Neural cell (in vitro differentiated cells): ENCODE measurements at regions not wholly inside any gene's neighbourhood (a gene's known extent, or its start where the extent isn't known, plus 50 kb on each side); places are given as distances from the start of the nearest gene placed in this dataset.

Source experiments
- H2AFZ ChIP-seq: fragments of 200-600, 300-800 bp; sonication (generic), shearing (Covaris generic); 2 replicates; pipeline ENCODE4 v1.6.0; 2014; ENCODE audit warnings: low read depth, mild to moderate bottlenecking, antibody characterized with exemption, low read length, moderate library complexity
- H3F3A ChIP-seq: fragments of 200-600 bp; shearing (Covaris generic); 2 replicates; pipeline ENCODE4 v1.6.1; 2016; ENCODE audit warnings: mild to moderate bottlenecking, moderate library complexity, mixed read lengths, antibody characterized with exemption, low read length; ENCODE audit not compliant: insufficient read depth, poor library complexity, severe bottlenecking
- H3K27ac ChIP-seq: fragments of 200-600, 300-800 bp; sonication (generic), shearing (Covaris generic); 2 replicates; pipeline ENCODE4 v1.5.1; 2014; ENCODE audit warnings: mild to moderate bottlenecking, low read length, moderate library complexity
- H3K27me3 ChIP-seq: fragments of 300-800, 200-600 bp; sonication (generic), shearing (Covaris generic); 2 replicates; pipeline ENCODE4 v1.6.0; 2014; ENCODE audit warnings: mild to moderate bottlenecking, low read depth, low read length, moderate library complexity; ENCODE audit not compliant: insufficient read depth
- H3K36me3 ChIP-seq: fragments of 300-800, 200-600 bp; sonication (generic), shearing (Covaris generic); 2 replicates; pipeline ENCODE4 v1.5.1; 2014; ENCODE audit warnings: mild to moderate bottlenecking, antibody characterized with exemption, low read length, moderate library complexity; ENCODE audit not compliant: insufficient read depth
- H3K4me2 ChIP-seq: fragments of 300-800, 200-600 bp; sonication (generic), shearing (Covaris generic); 2 replicates; pipeline ENCODE4 v1.6.0; 2014; ENCODE audit warnings: mild to moderate bottlenecking, low read length
- H3K4me3 ChIP-seq: fragments of 300-800, 200-600 bp; sonication (generic), shearing (Covaris generic); 2 replicates; pipeline ENCODE4 v1.5.1; 2014; ENCODE audit warnings: mild to moderate bottlenecking, low read length, moderate library complexity
- H3K79me2 ChIP-seq: fragments of 200-600 bp; shearing (Covaris generic); replicated peaks from 2 replicates; pipeline ENCODE4 v1.6.0; 2014; ENCODE audit warnings: mild to moderate bottlenecking, low read length, moderate library complexity; ENCODE audit not compliant: insufficient read depth
- H3K9ac ChIP-seq: fragments of 300-800, 200-600 bp; sonication (generic), shearing (Covaris generic); 2 replicates; pipeline ENCODE4 v1.6.1; 2016; ENCODE audit warnings: mild to moderate bottlenecking, low read length, mixed read lengths
- H3K9me2 ChIP-seq: fragments of 200-600 bp; shearing (Covaris generic); 2 replicates; pipeline ENCODE4 v1.6.1; 2016; ENCODE audit warnings: mild to moderate bottlenecking, low read length, mixed read lengths; ENCODE audit not compliant: insufficient read depth
- H3K9me3 ChIP-seq: fragments of 200-600, 300-800 bp; sonication (generic), shearing (Covaris generic); 2 replicates; pipeline ENCODE4 v1.6.1; 2016; ENCODE audit warnings: mild to moderate bottlenecking, mixed run types, low read length, moderate library complexity, mixed read lengths
- H4K20me1 ChIP-seq: fragments of 200-600 bp; shearing (Covaris generic); 2 replicates; pipeline ENCODE4 v1.6.1; 2016; ENCODE audit warnings: mild to moderate bottlenecking, mixed run types; ENCODE audit not compliant: insufficient read depth
- CTCF ChIP-seq: fragments of 450-650 bp; IDR thresholded peaks from 2 replicates; pipeline ENCODE4 v1.5.1; 2014; ENCODE audit warnings: antibody characterized with exemption, mild to moderate bottlenecking, moderate library complexity; ENCODE audit not compliant: poor library complexity, severe bottlenecking
- EP300 ChIP-seq: fragments of 450-650 bp; conservative IDR thresholded peaks from 2 replicates; pipeline ENCODE4 v1.6.1; 2014; ENCODE audit warnings: antibody characterized with exemption, mild to moderate bottlenecking, moderate library complexity; ENCODE audit not compliant: poor library complexity, severe bottlenecking
- EZH2 ChIP-seq: fragments of 200-600, 300-800 bp; shearing (Covaris generic), sonication (generic); IDR thresholded peaks from 2 replicates; pipeline ENCODE4 v1.6.1; 2014; ENCODE audit warnings: antibody characterized with exemption, low read length, borderline replicate concordance, mild to moderate bottlenecking; ENCODE audit not compliant: insufficient read depth, poor library complexity, severe bottlenecking
- MXI1 ChIP-seq: fragments of 450-650 bp; conservative IDR thresholded peaks from 2 replicates; pipeline ENCODE4 v1.6.1; 2014; ENCODE audit warnings: antibody characterized with exemption, mild to moderate bottlenecking; ENCODE audit not compliant: poor library complexity, severe bottlenecking
- POLR2AphosphoS5 ChIP-seq: IDR thresholded peaks from 2 replicates; pipeline ENCODE4 v1.6.1; 2012
- RAD21 ChIP-seq: fragments of 450-650 bp; conservative IDR thresholded peaks from 2 replicates; pipeline ENCODE4 v1.6.1; 2014; ENCODE audit warnings: antibody characterized with exemption, mild to moderate bottlenecking, moderate library complexity
- REST ChIP-seq: IDR thresholded peaks from 2 replicates; pipeline ENCODE4 v1.6.1; 2012; ENCODE audit warnings: borderline replicate concordance
- SMC3 ChIP-seq: fragments of 450-650 bp; conservative IDR thresholded peaks from 2 replicates; pipeline ENCODE4 v1.6.1; 2014; ENCODE audit warnings: antibody characterized with exemption, mild to moderate bottlenecking, moderate library complexity; ENCODE audit not compliant: poor library complexity
- TAF1 ChIP-seq: IDR thresholded peaks from 2 replicates; pipeline ENCODE4 v1.6.1; 2012; ENCODE audit warnings: low read depth

DNA sequence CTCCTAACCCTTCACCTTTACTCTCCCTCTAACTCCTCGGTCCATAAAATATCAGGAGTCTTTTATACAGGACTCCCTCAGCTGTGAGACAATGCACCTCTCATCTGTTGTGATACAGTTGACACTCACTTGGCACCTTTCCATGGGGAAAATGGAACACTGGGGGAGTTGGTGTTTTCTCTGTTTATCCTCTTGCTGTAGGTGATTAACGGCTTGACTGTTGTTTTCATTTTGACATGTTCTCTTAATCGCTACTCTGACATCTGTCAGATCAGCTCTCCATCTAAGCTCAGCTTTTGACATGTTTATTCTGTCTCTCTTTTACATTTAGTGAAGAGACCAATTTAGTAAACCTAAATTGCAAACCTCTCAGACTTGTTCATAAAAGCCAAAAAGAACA is 604.8 kb downstream of the TRAM1L1 start:
- no peak overlapping the region for H3K4me2 ChIP-seq
- no peaks in the 10 kb centered on the region for H4K20me1 ChIP-seq
- H3K9me2 ChIP-seq: no peaks in the 10 kb centered on the region
- H3K4me3 ChIP-seq: no peak overlapping the region
- H3K27ac ChIP-seq: no peak overlapping the region
- H3K9me3 ChIP-seq: peaks cover 3% of the 10 kb centered on the region
- H3K9ac ChIP-seq: no peak overlapping the region
- TF ChIP-seq REST (no peak), TAF1 (no peak), EZH2 (no peak), MXI1 (no peak), POLR2AphosphoS5 (peak; percentile 55), EP300 (peak; percentile 67)
- H3F3A ChIP-seq: no peaks in the 10 kb centered on the region
- H3K36me3 ChIP-seq: no peaks in the 10 kb centered on the region
- H3K27me3 ChIP-seq: no peaks in the 10 kb centered on the region
- H3K79me2 ChIP-seq: no peaks in the 10 kb centered on the region
- no peak overlapping the region for H2AFZ ChIP-seq

- TF ChIP-seq SMC3 (no peak), MXI1 (no peak), EZH2 (no peak), POLR2AphosphoS5 (no peak), CTCF (no peak), EP300 (no peak), REST (no peak), TAF1 (no peak), RAD21 (no peak)
- H3K9me3 ChIP-seq: peaks cover 3% of the 10 kb centered on the region
- H3F3A ChIP-seq: no peaks in the 10 kb centered on the region
- no peaks in the 10 kb centered on the region for H4K20me1 ChIP-seq
- H3K4me3 ChIP-seq: no peak overlapping the region
- H3K36me3 ChIP-seq: no peaks in the 10 kb centered on the region
- H3K9me2 ChIP-seq: no peaks in the 10 kb centered on the region
- no peak overlapping the region for H3K27ac ChIP-seq
- no peaks in the 10 kb centered on the region for H3K27me3 ChIP-seq
- H3K4me2 ChIP-seq: no peak overlapping the region
- H2AFZ ChIP-seq: no peak overlapping the region
- no peak overlapping the region for H3K9ac ChIP-seq
- H3K79me2 ChIP-seq: no peaks in the 10 kb centered on the region
Measured at GRCh38 chr4:116478343-116478742, 607.0 kb downstream of the TRAM1L1 start.
